IMR-90 (cell line): ENCODE measurements at regions not wholly inside any gene's neighbourhood (a gene's known extent, or its start where the extent isn't known, plus 50 kb on each side); places are given as distances from the start of the nearest gene placed in this dataset.

Experiments
- ATAC-seq: fragments of 200-7000 bp; cut with Tn5 transposase; 2 replicates; pipeline ENCODE4 v1.9.1; 2020; ENCODE audit warnings: low read depth, mild to moderate bottlenecking, moderate library complexity
- BruUV-seq: library from RNA; stranded (reverse); fragments of 400-500 nt; replicated peaks from 2 replicates; lab custom pipeline; 2021; lab: Mats Ljungman, UMichigan
- CTCF ChIA-PET: fragments of 300-600 bp; formaldehyde crosslinking; extraction: SDS; loops from one replicate; lab custom pipeline; 2021; ENCODE audit warnings: antibody characterized with exemption; lab: Yijun Ruan, JAX
- POLR2A ChIA-PET: fragments of 300-600 bp; sonication (Branson Sonifier 250); formaldehyde crosslinking; loops from one replicate; lab custom pipeline; 2022; ENCODE audit warnings: antibody characterized with exemption; ENCODE audit not compliant: unreplicated experiment; lab: Charles Lee
- DNase-seq: peaks from one replicate; pipeline ENCODE4 v3.0.0; 2013
- H2AFZ ChIP-seq: replicated peaks from 2 replicates; pipeline ENCODE3; 2013; ENCODE audit warnings: low read length, mild to moderate bottlenecking; ENCODE audit not compliant: poor library complexity
- H2AK5ac ChIP-seq: 2 replicates; pipeline ENCODE4 v1.6.1; 2013; ENCODE audit warnings: low read depth, low read length, inconsistent platforms
- H2AK9ac ChIP-seq: replicated peaks from 2 replicates; pipeline ENCODE3; 2013; ENCODE audit warnings: mild to moderate bottlenecking, low read depth, low read length, moderate library complexity; ENCODE audit not compliant: poor library complexity
- H2BK120ac ChIP-seq: 2 replicates; pipeline ENCODE4 v1.6.1; 2013; ENCODE audit warnings: low read depth, low read length, inconsistent platforms
- H2BK15ac ChIP-seq: 3 replicates; pipeline ENCODE4 v1.6.1; 2013; ENCODE audit warnings: low read depth, low read length, inconsistent platforms
- H2BK20ac ChIP-seq: 2 replicates; pipeline ENCODE4 v1.6.1; 2013; ENCODE audit warnings: low read depth, mild to moderate bottlenecking, inconsistent platforms, low read length, moderate library complexity
- H2BK5ac ChIP-seq: 2 replicates; pipeline ENCODE4 v1.6.1; 2013; ENCODE audit warnings: mild to moderate bottlenecking, low read depth, low read length, inconsistent platforms; ENCODE audit not compliant: poor library complexity, severe bottlenecking
- H3K14ac ChIP-seq: replicated peaks from 2 replicates; pipeline ENCODE4 v1.6.1; 2013; ENCODE audit warnings: low read depth, low read length, inconsistent platforms
- H3K18ac ChIP-seq: 2 replicates; pipeline ENCODE4 v1.6.1; 2013; ENCODE audit warnings: low read depth, low read length, control low read depth
- H3K23ac ChIP-seq: 2 replicates; pipeline ENCODE4 v1.6.1; 2013; ENCODE audit warnings: low read depth, low read length, inconsistent platforms
- H3K27ac ChIP-seq: 2 replicates; pipeline ENCODE4 v1.5.1; 2013; ENCODE audit warnings: mild to moderate bottlenecking, control low read depth, low read length; ENCODE audit not compliant: insufficient read depth
- H3K27me3 ChIP-seq: 2 replicates; pipeline ENCODE4 v1.6.1; 2013; ENCODE audit warnings: low read length; ENCODE audit not compliant: control insufficient read depth, insufficient read depth
- H3K36me3 ChIP-seq: 2 replicates; pipeline ENCODE4 v1.6.1; 2013; ENCODE audit warnings: low read length, mixed read lengths; ENCODE audit not compliant: control insufficient read depth, insufficient read depth
- H3K4ac ChIP-seq: 2 replicates; pipeline ENCODE4 v1.6.1; 2013; ENCODE audit warnings: low read depth, low read length, inconsistent platforms
- H3K4me1 ChIP-seq: 2 replicates; pipeline ENCODE4 v1.6.1; 2013; ENCODE audit warnings: low read length, mixed read lengths; ENCODE audit not compliant: control insufficient read depth, insufficient read depth
- H3K4me2 ChIP-seq: 2 replicates; pipeline ENCODE4 v1.6.1; 2013; ENCODE audit warnings: low read depth, mild to moderate bottlenecking, control low read depth, low read length, moderate library complexity
- H3K4me3 ChIP-seq: 2 replicates; pipeline ENCODE4 v1.5.1; 2013; ENCODE audit warnings: low read depth, mild to moderate bottlenecking, control low read depth, low read length, moderate library complexity; ENCODE audit not compliant: insufficient read depth
- H3K56ac ChIP-seq: 2 replicates; pipeline ENCODE4 v1.6.1; 2013; ENCODE audit warnings: low read length, inconsistent platforms; ENCODE audit not compliant: insufficient read depth; ENCODE audit errors: extremely low read depth
- H3K79me1 ChIP-seq, 2 experiments: 2 replicates each; pipeline ENCODE4 v1.6.1; 2013; ENCODE audit warnings: low read length in 2 of 2, inconsistent platforms in 1 of 2, low read depth in 1 of 2
- H3K9ac ChIP-seq: 2 replicates; pipeline ENCODE4 v1.6.1; 2013; ENCODE audit warnings: low read depth, low read length, control low read depth
- H3K9me1 ChIP-seq: 2 replicates; pipeline ENCODE4 v1.6.1; 2013; ENCODE audit warnings: low read length, inconsistent platforms; ENCODE audit not compliant: insufficient read depth
- H3K9me3 ChIP-seq: 2 replicates; pipeline ENCODE4 v1.6.1; 2013; ENCODE audit warnings: low read length; ENCODE audit not compliant: control insufficient read depth, insufficient read depth
- H4K20me1 ChIP-seq: 2 replicates; pipeline ENCODE4 v1.6.1; 2013; ENCODE audit warnings: low read length, inconsistent platforms; ENCODE audit not compliant: insufficient read depth
- H4K5ac ChIP-seq: 2 replicates; pipeline ENCODE4 v1.6.1; 2013; ENCODE audit warnings: mild to moderate bottlenecking, low read depth, low read length, control low read depth
- H4K8ac ChIP-seq, 2 experiments: 2 replicates each; pipeline ENCODE4 v1.6.1; 2013; ENCODE audit warnings: low read depth in 2 of 2, low read length in 2 of 2, control low read depth in 1 of 2, inconsistent platforms in 1 of 2
- H4K91ac ChIP-seq: 2 replicates; pipeline ENCODE4 v1.6.1; 2013; ENCODE audit warnings: low read depth, low read length, inconsistent platforms; ENCODE audit not compliant: insufficient read depth
- BHLHE40 ChIP-seq: fragments of 150-350 bp; IDR thresholded peaks from 2 replicates; pipeline ENCODE4 v1.6.1; 2016; ENCODE audit warnings: mild to moderate bottlenecking, low read depth, low read length
- CEBPB ChIP-seq: IDR thresholded peaks from 2 replicates; pipeline ENCODE4 v1.6.1; 2012; ENCODE audit warnings: low read depth, low read length, improper control_type of control experiment
- CHD1 ChIP-seq: IDR thresholded peaks from 2 replicates; pipeline ENCODE4 v1.6.1; 2012; ENCODE audit warnings: low read depth, low read length, improper control_type of control experiment
- FOS ChIP-seq: fragments of 150-350 bp; IDR thresholded peaks from 2 replicates; pipeline ENCODE4 v1.6.1; 2016; ENCODE audit warnings: low read depth, low read length
- MAFK ChIP-seq: IDR thresholded peaks from 2 replicates; pipeline ENCODE4 v1.6.1; 2012; ENCODE audit warnings: low read depth, low read length, improper control_type of control experiment
- MAZ ChIP-seq: IDR thresholded peaks from 2 replicates; pipeline ENCODE4 v1.6.1; 2012; ENCODE audit warnings: low read depth, mild to moderate bottlenecking, low read length, improper control_type of control experiment, moderate library complexity, borderline replicate concordance
- MXI1 ChIP-seq: IDR thresholded peaks from 2 replicates; pipeline ENCODE4 v1.6.1; 2012; ENCODE audit warnings: low read depth, mild to moderate bottlenecking, low read length, moderate library complexity, borderline replicate concordance
- NFE2L2 ChIP-seq: fragments of 150-350 bp; IDR thresholded peaks from 2 replicates; pipeline ENCODE4 v1.6.1; 2016; ENCODE audit warnings: low read depth, mild to moderate bottlenecking, low read length
- RAD21 ChIP-seq: IDR thresholded peaks from 2 replicates; pipeline ENCODE4 v1.6.1; 2012; ENCODE audit warnings: low read length, improper control_type of control experiment
- RCOR1 ChIP-seq: IDR thresholded peaks from 2 replicates; pipeline ENCODE4 v1.6.1; 2012; ENCODE audit warnings: mild to moderate bottlenecking, low read length, improper control_type of control experiment; ENCODE audit not compliant: insufficient replicate concordance
- RFX5 ChIP-seq: IDR thresholded peaks from 2 replicates; pipeline ENCODE4 v1.8.0; 2012; ENCODE audit warnings: low read depth, mild to moderate bottlenecking, low read length, moderate library complexity
- SMC3 ChIP-seq: fragments of 150-350 bp; IDR thresholded peaks from 2 replicates; pipeline ENCODE4 v1.6.1; 2016; ENCODE audit warnings: low read depth, mild to moderate bottlenecking, antibody characterized with exemption, low read length, moderate library complexity
- WGBS, 2 experiments: methylation state at CpG; one replicate each; pipeline versions ENCODE4 v1.1.5 to v1.1.7; 2013; ENCODE audit warnings: missing lambda C conversion rate in 2 of 2; ENCODE audit not compliant: insufficient read length in 1 of 2; ENCODE audit errors: extremely low coverage in 2 of 2; 5-methylcytosine and 5-hydroxymethylcytosine counted together
- dilution Hi-C: fragments of 300-500 bp; cut with HindIII; formaldehyde crosslinking; loops from one replicate; pipeline ENCODE4 v1.14.3; 2018; ENCODE audit warnings: low sequenced_read_pairs; ENCODE audit not compliant: unreplicated experiment
- in situ Hi-C: fragments of 300-500 bp; cut with MboI; formaldehyde crosslinking; loops from 3 replicates; pipeline ENCODE4 v1.14.3; 2019; ENCODE audit warnings: low sequenced_read_pairs, inconsistent platforms, mixed read lengths
- intact Hi-C: fragments of 100-400 bp; cut with micrococcal nuclease; formaldehyde crosslinking; loops from 2 replicates; pipeline ENCODE4 v1.10.0; 2022
- TF ChIP-seq, protein P1 (sequence below): fragments of 150-350 bp; IDR thresholded peaks from 2 replicates; pipeline ENCODE4 v1.6.1; 2016; ENCODE audit warnings: low read depth, mild to moderate bottlenecking, low read length, moderate library complexity, borderline replicate concordance
- TF ChIP-seq, protein P2 (sequence below): conservative IDR thresholded peaks from 2 replicates; pipeline ENCODE4 v1.5.1; 2012; ENCODE audit warnings: mild to moderate bottlenecking, low read depth, low read length, improper control_type of control experiment

DNA sequence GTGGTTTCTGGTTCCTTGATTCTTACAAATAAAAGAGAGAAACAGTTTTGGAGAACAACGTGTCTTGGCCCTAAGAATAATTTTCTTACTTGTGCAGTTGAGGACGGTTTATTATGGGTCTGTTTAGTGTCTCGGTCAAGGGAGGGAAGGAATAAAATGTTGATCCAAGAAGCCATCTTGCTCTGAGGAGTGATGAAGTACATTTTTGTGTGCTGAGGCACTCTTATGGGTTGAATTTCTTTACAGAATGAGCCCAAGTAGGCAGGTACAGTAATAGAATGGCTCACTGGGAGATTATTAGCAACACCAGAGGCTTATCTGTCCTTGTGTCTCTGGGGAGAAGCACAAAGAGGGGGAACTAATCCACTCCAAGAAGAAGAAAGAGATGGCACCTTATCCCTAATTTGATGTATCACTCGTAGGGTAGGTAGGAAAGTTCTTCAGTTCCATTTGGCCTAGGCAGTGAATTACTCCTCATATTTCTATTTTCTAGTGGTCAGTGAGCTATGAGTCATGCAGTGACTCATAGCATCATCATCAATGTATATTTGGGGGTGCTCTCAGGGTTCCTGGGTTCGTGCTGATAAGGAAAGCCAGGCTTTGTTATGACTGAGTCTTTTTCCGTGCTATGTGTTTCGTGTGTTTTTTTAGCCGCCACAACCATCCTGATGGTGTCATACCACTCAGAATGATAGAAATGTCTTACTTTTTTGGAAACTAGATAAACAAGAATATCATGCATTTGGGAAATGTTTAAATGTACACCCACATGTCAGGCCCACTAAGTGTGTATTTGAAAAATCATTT, 250.1 kb upstream of the CTAGE1 start:
- H4K8ac ChIP-seq: peak overlapping the region; percentile 82 to 96
- ChIA-PET POLR2A (no interaction called here), CTCF (no interaction called here)
- H4K20me1 ChIP-seq: 0 out of 2 replicates have a peak, but pooled peaks cover 4% of the 10 kb centered on the region
- in situ Hi-C loops: no loop called here
- peak overlapping the region; percentile 99 for H4K91ac ChIP-seq
- peak overlapping the region; percentile 76; the same call in 1 of the 2 replicates for H3K4me2 ChIP-seq
- H3K4me3 ChIP-seq: no peak overlapping the region
- H2BK5ac ChIP-seq: peak overlapping the region; percentile 100
- 19% methylated on average over 3 of the region's 8 CpGs; no CpG with 5 or more reads in 1 of the 2 experiments for WGBS, 2 experiments
- DNase-seq (peak; percentile 99), ATAC-seq (peak; percentile 93)
- intact Hi-C loops: no loop called here
- no TSS peak for BruUV-seq
- H3K4ac ChIP-seq: peak overlapping the region; percentile 98
- peak overlapping the region; percentile 95 for H3K18ac ChIP-seq
- peak overlapping the region; percentile 97; the same call in 1 of the 2 replicates for H4K5ac ChIP-seq
- H3K27ac ChIP-seq: peak overlapping the region; percentile 74; the same call in 1 of the 2 replicates
- H2AFZ ChIP-seq: peak overlapping the region; percentile 79
- H3K23ac ChIP-seq: peak overlapping the region; percentile 99
- peak overlapping the region; percentile 82 for H2AK9ac ChIP-seq
- no peaks in the 10 kb centered on the region for H3K79me1 ChIP-seq
- no peak overlapping the region; the same call in 1 of the 2 replicates for H3K9ac ChIP-seq
- dilution Hi-C loops: no loop called here
- H3K4me1 ChIP-seq: peaks cover 21% of the 10 kb centered on the region
- H2BK15ac ChIP-seq: peak overlapping the region; percentile 95
- peak overlapping the region; percentile 84 for H2AK5ac ChIP-seq
- H3K9me3 ChIP-seq: peaks cover 6% of the 10 kb centered on the region; the same call in 1 of the 2 replicates
- peak overlapping the region; percentile 100 for H2BK20ac ChIP-seq
- peak overlapping the region; percentile 99 for H2BK120ac ChIP-seq
- peak overlapping the region; percentile 94 for H3K56ac ChIP-seq
- peaks cover 18% of the 10 kb centered on the region; the same call in 1 of the 2 replicates for H3K9me1 ChIP-seq
- H3K27me3 ChIP-seq: no peaks in the 10 kb centered on the region
- peak overlapping the region; percentile 95 for H3K14ac ChIP-seq
- no peaks in the 10 kb centered on the region for H3K36me3 ChIP-seq
- no peak for TF ChIP-seq MAZ
- peak; percentile 86 for TF ChIP-seq BHLHE40
- TF ChIP-seq RCOR1: peak; percentile 53
- TF ChIP-seq MXI1: no peak
- no peak; the same call in 1 of the 2 replicates for TF ChIP-seq CHD1
- no peak for TF ChIP-seq MAFK
- TF ChIP-seq CEBPB: 0 out of 2 replicates have a peak, but pooled peaks have one; percentile 55
- TF ChIP-seq RAD21: peak; percentile 2; the same call in 1 of the 2 replicates
- no peak for TF ChIP-seq SMC3
- TF ChIP-seq, protein P1, sequence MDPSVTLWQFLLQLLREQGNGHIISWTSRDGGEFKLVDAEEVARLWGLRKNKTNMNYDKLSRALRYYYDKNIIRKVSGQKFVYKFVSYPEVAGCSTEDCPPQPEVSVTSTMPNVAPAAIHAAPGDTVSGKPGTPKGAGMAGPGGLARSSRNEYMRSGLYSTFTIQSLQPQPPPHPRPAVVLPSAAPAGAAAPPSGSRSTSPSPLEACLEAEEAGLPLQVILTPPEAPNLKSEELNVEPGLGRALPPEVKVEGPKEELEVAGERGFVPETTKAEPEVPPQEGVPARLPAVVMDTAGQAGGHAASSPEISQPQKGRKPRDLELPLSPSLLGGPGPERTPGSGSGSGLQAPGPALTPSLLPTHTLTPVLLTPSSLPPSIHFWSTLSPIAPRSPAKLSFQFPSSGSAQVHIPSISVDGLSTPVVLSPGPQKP: no peak
- TF ChIP-seq RFX5: no peak
- TF ChIP-seq, protein P2, sequence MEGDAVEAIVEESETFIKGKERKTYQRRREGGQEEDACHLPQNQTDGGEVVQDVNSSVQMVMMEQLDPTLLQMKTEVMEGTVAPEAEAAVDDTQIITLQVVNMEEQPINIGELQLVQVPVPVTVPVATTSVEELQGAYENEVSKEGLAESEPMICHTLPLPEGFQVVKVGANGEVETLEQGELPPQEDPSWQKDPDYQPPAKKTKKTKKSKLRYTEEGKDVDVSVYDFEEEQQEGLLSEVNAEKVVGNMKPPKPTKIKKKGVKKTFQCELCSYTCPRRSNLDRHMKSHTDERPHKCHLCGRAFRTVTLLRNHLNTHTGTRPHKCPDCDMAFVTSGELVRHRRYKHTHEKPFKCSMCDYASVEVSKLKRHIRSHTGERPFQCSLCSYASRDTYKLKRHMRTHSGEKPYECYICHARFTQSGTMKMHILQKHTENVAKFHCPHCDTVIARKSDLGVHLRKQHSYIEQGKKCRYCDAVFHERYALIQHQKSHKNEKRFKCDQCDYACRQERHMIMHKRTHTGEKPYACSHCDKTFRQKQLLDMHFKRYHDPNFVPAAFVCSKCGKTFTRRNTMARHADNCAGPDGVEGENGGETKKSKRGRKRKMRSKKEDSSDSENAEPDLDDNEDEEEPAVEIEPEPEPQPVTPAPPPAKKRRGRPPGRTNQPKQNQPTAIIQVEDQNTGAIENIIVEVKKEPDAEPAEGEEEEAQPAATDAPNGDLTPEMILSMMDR: no peak
- TF ChIP-seq FOS: peak; percentile 100
- peak; percentile 51 for TF ChIP-seq NFE2L2
